Endodermal cell (in vitro differentiated cells): ENCODE measurements at regions not wholly inside any gene's neighbourhood (a gene's known extent, or its start where the extent isn't known, plus 50 kb on each side); places are given as distances from the start of the nearest gene placed in this dataset.

ENCODE experiments used
- DNase-seq: peaks from one replicate; pipeline ENCODE4 v3.0.0-alpha.2; 2017
- H3K27ac ChIP-seq: 2 replicates; pipeline ENCODE4 v1.5.1; 2013; ENCODE audit warnings: mild to moderate bottlenecking, low read depth, low read length, moderate library complexity
- H3K27me3 ChIP-seq: 2 replicates; pipeline ENCODE4 v1.6.1; 2013; ENCODE audit warnings: mild to moderate bottlenecking, low read length, moderate library complexity; ENCODE audit not compliant: insufficient read depth, control insufficient read depth, poor library complexity, severe bottlenecking
- H3K36me3 ChIP-seq: 2 replicates; pipeline ENCODE4 v1.7.0; 2013; ENCODE audit warnings: mild to moderate bottlenecking, low read length, moderate library complexity; ENCODE audit not compliant: control insufficient read depth, insufficient read depth
- H3K4me1 ChIP-seq: one replicate; pipeline ENCODE4 v1.7.0; 2013; ENCODE audit warnings: low read length; ENCODE audit not compliant: control insufficient read depth, insufficient read depth
- H3K4me3 ChIP-seq: 2 replicates; pipeline ENCODE4 v1.5.1; 2013; ENCODE audit warnings: mild to moderate bottlenecking, low read length, moderate library complexity
- H3K9ac ChIP-seq: 2 replicates; pipeline ENCODE4 v1.6.1; 2013; ENCODE audit warnings: mild to moderate bottlenecking, low read length, moderate library complexity; ENCODE audit not compliant: poor library complexity, severe bottlenecking; ENCODE audit errors: extremely low read depth
- H3K9me3 ChIP-seq: 2 replicates; pipeline ENCODE4 v1.6.1; 2013; ENCODE audit warnings: mild to moderate bottlenecking, low read length, moderate library complexity; ENCODE audit not compliant: control insufficient read depth
- H3K27ac Mint-ChIP-seq: 2 replicates; pipeline ENCODE4 v1.8.0; 2020; ENCODE audit warnings: mixed read lengths
- H3K27me3 Mint-ChIP-seq: 2 replicates; pipeline ENCODE4 v1.8.0; 2021; ENCODE audit warnings: mild to moderate bottlenecking, mixed read lengths; ENCODE audit not compliant: insufficient read depth
- H3K36me3 Mint-ChIP-seq: 2 replicates; pipeline ENCODE4 v1.8.0; 2020; ENCODE audit warnings: low read depth, mixed read lengths
- H3K4me1 Mint-ChIP-seq: 2 replicates; pipeline ENCODE4 v1.8.0; 2020; ENCODE audit warnings: mixed read lengths
- H3K4me3 Mint-ChIP-seq: 2 replicates; pipeline ENCODE4 v1.8.0; 2020; ENCODE audit warnings: mild to moderate bottlenecking, moderate library complexity, mixed read lengths
- H3K9me3 Mint-ChIP-seq: 2 replicates; pipeline ENCODE4 v1.8.0; 2020; ENCODE audit warnings: mild to moderate bottlenecking, mixed read lengths
- WGBS, 2 experiments: methylation state at CpG; one replicate each; pipeline versions ENCODE4 v1.1.5 to v1.1.7; 2013; ENCODE audit warnings: missing lambda C conversion rate in 2 of 2, mixed read lengths in 1 of 2; ENCODE audit not compliant: insufficient coverage in 1 of 2, insufficient read length in 1 of 2; 5-methylcytosine and 5-hydroxymethylcytosine counted together
- TF ChIP-seq, protein P1 (sequence below): fragments of 200-600 bp; sonication (generic); conservative IDR thresholded peaks from 2 replicates; pipeline ENCODE4 v1.5.0; 2021; ENCODE audit warnings: antibody characterized with exemption, mild to moderate bottlenecking

GRCh38 chr20:52332649-52333250 is 141.2 kb upstream of the ZFP64 start:
- Histone ChIP-seq H3K9me3 (no peaks in the 10 kb centered on the region), H3K9ac (no peak overlapping the region), H3K4me1 (no peaks in the 10 kb centered on the region), H3K4me3 (no peak overlapping the region), H3K36me3 (no peaks in the 10 kb centered on the region), H3K27ac (no peak overlapping the region), H3K27me3 (no peaks in the 10 kb centered on the region)
- 91 to 94% methylated on average over 2 of the region's 2 CpGs for whole genome bisulfite sequencing, 2 experiments
- no peaks in the 10 kb centered on the region for H3K4me1 Mint-ChIP-seq
- H3K36me3 Mint-ChIP-seq: no peaks in the 10 kb centered on the region
- DNase-seq: no peak
- no peak overlapping the region for H3K4me3 Mint-ChIP-seq
- H3K27ac Mint-ChIP-seq: no peak overlapping the region
- H3K27me3 Mint-ChIP-seq: peaks cover 5% of the 10 kb centered on the region
- no peaks in the 10 kb centered on the region for H3K9me3 Mint-ChIP-seq
- TF ChIP-seq, protein P1, sequence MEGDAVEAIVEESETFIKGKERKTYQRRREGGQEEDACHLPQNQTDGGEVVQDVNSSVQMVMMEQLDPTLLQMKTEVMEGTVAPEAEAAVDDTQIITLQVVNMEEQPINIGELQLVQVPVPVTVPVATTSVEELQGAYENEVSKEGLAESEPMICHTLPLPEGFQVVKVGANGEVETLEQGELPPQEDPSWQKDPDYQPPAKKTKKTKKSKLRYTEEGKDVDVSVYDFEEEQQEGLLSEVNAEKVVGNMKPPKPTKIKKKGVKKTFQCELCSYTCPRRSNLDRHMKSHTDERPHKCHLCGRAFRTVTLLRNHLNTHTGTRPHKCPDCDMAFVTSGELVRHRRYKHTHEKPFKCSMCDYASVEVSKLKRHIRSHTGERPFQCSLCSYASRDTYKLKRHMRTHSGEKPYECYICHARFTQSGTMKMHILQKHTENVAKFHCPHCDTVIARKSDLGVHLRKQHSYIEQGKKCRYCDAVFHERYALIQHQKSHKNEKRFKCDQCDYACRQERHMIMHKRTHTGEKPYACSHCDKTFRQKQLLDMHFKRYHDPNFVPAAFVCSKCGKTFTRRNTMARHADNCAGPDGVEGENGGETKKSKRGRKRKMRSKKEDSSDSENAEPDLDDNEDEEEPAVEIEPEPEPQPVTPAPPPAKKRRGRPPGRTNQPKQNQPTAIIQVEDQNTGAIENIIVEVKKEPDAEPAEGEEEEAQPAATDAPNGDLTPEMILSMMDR: no peak

- Mint-ChIP-seq H3K27ac (no peak overlapping the region), H3K4me1 (no peaks in the 10 kb centered on the region), H3K27me3 (peaks cover 9% of the 10 kb centered on the region), H3K9me3 (no peaks in the 10 kb centered on the region), H3K4me3 (no peak overlapping the region), H3K36me3 (no peaks in the 10 kb centered on the region)
- TF ChIP-seq, protein P1: no peak
- no peaks in the 10 kb centered on the region for H3K36me3 ChIP-seq
- H3K27ac ChIP-seq: no peak overlapping the region
- no peak overlapping the region for H3K9ac ChIP-seq
- no peaks in the 10 kb centered on the region for H3K27me3 ChIP-seq
- DNase-seq: no peak
- H3K4me3 ChIP-seq: no peak overlapping the region
- no peaks in the 10 kb centered on the region for H3K4me1 ChIP-seq
- no peaks in the 10 kb centered on the region for H3K9me3 ChIP-seq
- 93% methylated on average over 1 of the region's 1 CpG; no CpG with 5 or more reads in 1 of the 2 experiments for WGBS, 2 experiments
These were observed 140.7 kb upstream of the ZFP64 start for GRCh38 chr20:52332230-52332629.

- Histone ChIP-seq H3K4me1 (no peaks in the 10 kb centered on the region), H3K9me3 (no peaks in the 10 kb centered on the region), H3K4me3 (no peak overlapping the region), H3K36me3 (no peaks in the 10 kb centered on the region), H3K9ac (no peak overlapping the region), H3K27me3 (no peaks in the 10 kb centered on the region), H3K27ac (no peak overlapping the region)
- Mint-ChIP-seq H3K27me3 (peaks cover 9% of the 10 kb centered on the region), H3K4me1 (no peaks in the 10 kb centered on the region), H3K9me3 (no peaks in the 10 kb centered on the region), H3K36me3 (no peaks in the 10 kb centered on the region), H3K27ac (no peak overlapping the region), H3K4me3 (no peak overlapping the region)
- TF ChIP-seq, protein P1: no peak
- WGBS, 2 experiments: 81 to 100% methylated on average over 1 of the region's 2 CpGs
- DNase-seq: no peak
These were observed 140.1 kb upstream of the ZFP64 start for GRCh38 chr20:52331655-52332054.
